ENCODE measurements at regions not wholly inside any gene's neighbourhood (a gene's known extent, or its start where the extent isn't known, plus 50 kb on each side); places are given as distances from the start of the nearest gene placed in this dataset.

DNA sequence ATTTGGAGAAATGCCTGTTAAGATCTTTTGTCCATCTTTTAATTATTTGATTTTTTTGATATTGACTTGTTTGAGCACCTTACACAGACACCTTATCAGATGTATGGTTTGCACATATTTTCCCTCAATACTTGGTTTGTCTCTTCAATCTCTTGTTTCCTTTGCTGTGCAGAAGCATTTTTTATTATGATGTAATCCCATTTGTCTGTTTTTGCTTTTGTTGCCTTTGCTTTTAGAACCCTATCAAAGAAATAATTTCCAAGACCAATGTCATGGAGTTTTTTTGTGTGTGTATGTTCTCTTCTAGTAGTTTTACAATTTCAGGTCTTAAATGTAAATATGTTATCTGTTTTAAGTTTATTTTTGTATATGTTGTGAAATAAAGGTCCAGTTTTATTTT lies 73.9 kb downstream of the HTR1B start:
- DNase-seq (ENCODE audit: low read depth in 1 of 2, low spot score in 1 of 2): no peak
- Histone ChIP-seq H3K27ac (replicated peaks) (no peak overlapping the region), H3K27me3 (ENCODE audit: insufficient read depth, poor library complexity, severe bottlenecking) (no peaks in the 10 kb centered on the region), H3K4me3 (replicated peaks; ENCODE audit: insufficient read depth, low read length) (no peak overlapping the region)
- TF ChIP-seq, protein P1, sequence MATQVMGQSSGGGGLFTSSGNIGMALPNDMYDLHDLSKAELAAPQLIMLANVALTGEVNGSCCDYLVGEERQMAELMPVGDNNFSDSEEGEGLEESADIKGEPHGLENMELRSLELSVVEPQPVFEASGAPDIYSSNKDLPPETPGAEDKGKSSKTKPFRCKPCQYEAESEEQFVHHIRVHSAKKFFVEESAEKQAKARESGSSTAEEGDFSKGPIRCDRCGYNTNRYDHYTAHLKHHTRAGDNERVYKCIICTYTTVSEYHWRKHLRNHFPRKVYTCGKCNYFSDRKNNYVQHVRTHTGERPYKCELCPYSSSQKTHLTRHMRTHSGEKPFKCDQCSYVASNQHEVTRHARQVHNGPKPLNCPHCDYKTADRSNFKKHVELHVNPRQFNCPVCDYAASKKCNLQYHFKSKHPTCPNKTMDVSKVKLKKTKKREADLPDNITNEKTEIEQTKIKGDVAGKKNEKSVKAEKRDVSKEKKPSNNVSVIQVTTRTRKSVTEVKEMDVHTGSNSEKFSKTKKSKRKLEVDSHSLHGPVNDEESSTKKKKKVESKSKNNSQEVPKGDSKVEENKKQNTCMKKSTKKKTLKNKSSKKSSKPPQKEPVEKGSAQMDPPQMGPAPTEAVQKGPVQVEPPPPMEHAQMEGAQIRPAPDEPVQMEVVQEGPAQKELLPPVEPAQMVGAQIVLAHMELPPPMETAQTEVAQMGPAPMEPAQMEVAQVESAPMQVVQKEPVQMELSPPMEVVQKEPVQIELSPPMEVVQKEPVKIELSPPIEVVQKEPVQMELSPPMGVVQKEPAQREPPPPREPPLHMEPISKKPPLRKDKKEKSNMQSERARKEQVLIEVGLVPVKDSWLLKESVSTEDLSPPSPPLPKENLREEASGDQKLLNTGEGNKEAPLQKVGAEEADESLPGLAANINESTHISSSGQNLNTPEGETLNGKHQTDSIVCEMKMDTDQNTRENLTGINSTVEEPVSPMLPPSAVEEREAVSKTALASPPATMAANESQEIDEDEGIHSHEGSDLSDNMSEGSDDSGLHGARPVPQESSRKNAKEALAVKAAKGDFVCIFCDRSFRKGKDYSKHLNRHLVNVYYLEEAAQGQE (IDR thresholded peaks at IDR 0.05; ENCODE audit: insufficient replicate concordance, low read depth): no peak
- TF ChIP-seq, protein P2, sequence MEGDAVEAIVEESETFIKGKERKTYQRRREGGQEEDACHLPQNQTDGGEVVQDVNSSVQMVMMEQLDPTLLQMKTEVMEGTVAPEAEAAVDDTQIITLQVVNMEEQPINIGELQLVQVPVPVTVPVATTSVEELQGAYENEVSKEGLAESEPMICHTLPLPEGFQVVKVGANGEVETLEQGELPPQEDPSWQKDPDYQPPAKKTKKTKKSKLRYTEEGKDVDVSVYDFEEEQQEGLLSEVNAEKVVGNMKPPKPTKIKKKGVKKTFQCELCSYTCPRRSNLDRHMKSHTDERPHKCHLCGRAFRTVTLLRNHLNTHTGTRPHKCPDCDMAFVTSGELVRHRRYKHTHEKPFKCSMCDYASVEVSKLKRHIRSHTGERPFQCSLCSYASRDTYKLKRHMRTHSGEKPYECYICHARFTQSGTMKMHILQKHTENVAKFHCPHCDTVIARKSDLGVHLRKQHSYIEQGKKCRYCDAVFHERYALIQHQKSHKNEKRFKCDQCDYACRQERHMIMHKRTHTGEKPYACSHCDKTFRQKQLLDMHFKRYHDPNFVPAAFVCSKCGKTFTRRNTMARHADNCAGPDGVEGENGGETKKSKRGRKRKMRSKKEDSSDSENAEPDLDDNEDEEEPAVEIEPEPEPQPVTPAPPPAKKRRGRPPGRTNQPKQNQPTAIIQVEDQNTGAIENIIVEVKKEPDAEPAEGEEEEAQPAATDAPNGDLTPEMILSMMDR (IDR thresholded peaks at IDR 0.05; ENCODE audit: insufficient read depth, low read length): no peak
- TF ChIP-seq SPI1 (IDR thresholded peaks at IDR 0.05; ENCODE audit: borderline replicate concordance, low read depth): no peak
- TF ChIP-seq GABPA (IDR thresholded peaks at IDR 0.05; ENCODE audit: low read depth): no peak
- no peak for TF ChIP-seq POLR2AphosphoS5 (IDR thresholded peaks at IDR 0.05; ENCODE audit: low read depth)

DNA sequence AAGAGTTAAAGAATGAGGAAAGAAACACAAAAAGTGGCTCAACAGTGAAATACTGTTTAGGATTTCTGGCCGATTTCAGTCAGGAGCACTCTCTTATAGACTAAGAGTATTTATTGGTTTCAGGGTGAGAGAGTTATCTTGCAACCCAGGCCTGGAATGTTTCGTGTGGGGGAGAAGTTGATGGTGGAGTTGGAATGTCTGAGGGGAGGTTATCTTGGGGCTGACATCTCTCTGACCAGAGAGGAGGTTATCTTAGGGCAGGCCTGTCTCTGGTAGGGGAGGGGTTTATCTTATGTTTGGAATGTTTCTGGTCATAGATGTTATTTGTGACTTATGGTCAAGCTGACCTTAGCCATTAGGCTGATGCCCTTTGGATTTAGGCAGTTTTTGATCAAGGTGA lies 80.3 kb downstream of the HTR1B start:
- Histone ChIP-seq H3K27ac (replicated peaks) (no peak overlapping the region), H3K27me3 (ENCODE audit: insufficient read depth, poor library complexity, severe bottlenecking) (no peaks in the 10 kb centered on the region), H3K4me3 (replicated peaks; ENCODE audit: insufficient read depth, low read length) (no peak overlapping the region)
- TF ChIP-seq SPI1 (IDR thresholded peaks at IDR 0.05; ENCODE audit: borderline replicate concordance, low read depth) (no peak), GABPA (IDR thresholded peaks at IDR 0.05; ENCODE audit: low read depth) (no peak), POLR2AphosphoS5 (IDR thresholded peaks at IDR 0.05; ENCODE audit: low read depth) (no peak)
- TF ChIP-seq, protein P1 (IDR thresholded peaks at IDR 0.05; ENCODE audit: insufficient replicate concordance, low read depth): no peak
- TF ChIP-seq, protein P2 (IDR thresholded peaks at IDR 0.05; ENCODE audit: insufficient read depth, low read length): no peak
- DNase-seq (ENCODE audit: low read depth in 1 of 2, low spot score in 1 of 2): no peak

DNA sequence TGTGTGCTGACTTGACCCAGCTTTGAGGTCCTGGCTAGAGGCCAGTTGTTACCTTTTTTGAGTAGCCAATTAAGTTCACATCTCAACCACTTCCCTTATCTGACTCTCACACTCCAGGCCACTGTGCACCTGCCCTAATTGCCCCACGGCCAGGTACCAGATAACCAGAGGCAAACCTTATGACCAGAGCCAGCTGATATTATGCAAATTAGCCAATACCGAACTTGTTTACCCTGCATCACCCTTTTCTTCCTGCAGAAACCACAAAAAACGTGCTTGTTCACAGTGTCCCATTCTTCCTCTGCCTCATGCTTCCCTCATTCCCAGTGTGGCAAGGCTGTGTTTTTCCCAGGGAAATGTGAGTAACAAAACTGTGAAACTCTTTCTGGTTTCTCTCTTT lies 89.3 kb downstream of the HTR1B start:
- TF ChIP-seq, protein P2 (IDR thresholded peaks at IDR 0.05; ENCODE audit: insufficient read depth, low read length): no peak
- no peak for TF ChIP-seq SPI1 (IDR thresholded peaks at IDR 0.05; ENCODE audit: borderline replicate concordance, low read depth)
- TF ChIP-seq, protein P1 (IDR thresholded peaks at IDR 0.05; ENCODE audit: insufficient replicate concordance, low read depth): no peak
- no peak for TF ChIP-seq POLR2AphosphoS5 (IDR thresholded peaks at IDR 0.05; ENCODE audit: low read depth)
- TF ChIP-seq GABPA (IDR thresholded peaks at IDR 0.05; ENCODE audit: low read depth): no peak
- Histone ChIP-seq H3K4me3 (replicated peaks; ENCODE audit: insufficient read depth, low read length) (no peak overlapping the region), H3K27me3 (ENCODE audit: insufficient read depth, poor library complexity, severe bottlenecking) (no peaks in the 10 kb centered on the region), H3K27ac (replicated peaks) (no peak overlapping the region)
- no peak for DNase-seq (ENCODE audit: low read depth in 1 of 2, low spot score in 1 of 2)

Data from HL-60 (cell line).